ENCODE measurements at regions not wholly inside any gene's neighbourhood (a gene's known extent, or its start where the extent isn't known, plus 50 kb on each side); places are given as distances from the start of the nearest gene placed in this dataset.

DNA sequence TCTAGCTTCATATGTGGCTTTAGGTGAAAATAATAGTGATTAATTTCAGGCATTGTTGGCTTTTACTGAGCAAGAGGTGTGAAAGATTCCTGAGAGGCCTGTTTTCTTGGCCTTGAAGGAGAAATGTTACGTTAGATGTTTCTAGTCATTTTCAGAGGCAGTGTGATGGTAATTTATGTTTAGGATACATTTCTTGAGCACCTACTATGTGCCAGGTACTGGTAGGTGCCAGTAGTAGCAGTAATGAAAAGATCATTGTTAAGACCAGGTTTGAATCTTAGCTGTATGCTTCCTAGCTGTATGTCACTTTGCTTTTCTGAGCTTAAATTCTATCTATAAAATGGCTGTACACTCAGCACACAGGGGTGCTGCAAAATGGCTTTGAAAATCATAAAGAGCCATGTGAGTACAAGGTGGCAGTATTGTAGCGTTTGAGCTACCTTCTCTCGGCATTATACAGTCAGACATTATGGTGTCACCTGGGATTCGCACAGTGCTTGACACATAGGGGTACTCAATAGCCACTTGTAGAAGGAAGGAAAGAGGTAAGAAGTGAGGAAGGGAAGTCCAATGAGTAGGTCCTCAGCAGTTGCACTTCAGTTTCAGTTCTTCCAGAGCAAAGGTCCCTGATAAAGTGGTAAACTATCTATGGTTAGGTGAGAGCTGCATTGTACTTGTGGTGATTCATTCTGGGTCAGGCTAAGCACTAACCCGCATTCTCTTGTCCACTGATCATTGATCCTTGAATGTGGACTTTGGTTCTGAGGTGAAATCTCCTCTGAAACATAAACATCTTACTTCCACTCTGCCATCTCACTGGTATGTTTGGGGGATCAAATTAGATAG is 166.5 kb upstream of the NR3C1 start:
- TF ChIP-seq SPI1 (IDR thresholded peaks at IDR 0.05; ENCODE audit: borderline replicate concordance, low read depth) = no peak
- TF ChIP-seq, protein P1, sequence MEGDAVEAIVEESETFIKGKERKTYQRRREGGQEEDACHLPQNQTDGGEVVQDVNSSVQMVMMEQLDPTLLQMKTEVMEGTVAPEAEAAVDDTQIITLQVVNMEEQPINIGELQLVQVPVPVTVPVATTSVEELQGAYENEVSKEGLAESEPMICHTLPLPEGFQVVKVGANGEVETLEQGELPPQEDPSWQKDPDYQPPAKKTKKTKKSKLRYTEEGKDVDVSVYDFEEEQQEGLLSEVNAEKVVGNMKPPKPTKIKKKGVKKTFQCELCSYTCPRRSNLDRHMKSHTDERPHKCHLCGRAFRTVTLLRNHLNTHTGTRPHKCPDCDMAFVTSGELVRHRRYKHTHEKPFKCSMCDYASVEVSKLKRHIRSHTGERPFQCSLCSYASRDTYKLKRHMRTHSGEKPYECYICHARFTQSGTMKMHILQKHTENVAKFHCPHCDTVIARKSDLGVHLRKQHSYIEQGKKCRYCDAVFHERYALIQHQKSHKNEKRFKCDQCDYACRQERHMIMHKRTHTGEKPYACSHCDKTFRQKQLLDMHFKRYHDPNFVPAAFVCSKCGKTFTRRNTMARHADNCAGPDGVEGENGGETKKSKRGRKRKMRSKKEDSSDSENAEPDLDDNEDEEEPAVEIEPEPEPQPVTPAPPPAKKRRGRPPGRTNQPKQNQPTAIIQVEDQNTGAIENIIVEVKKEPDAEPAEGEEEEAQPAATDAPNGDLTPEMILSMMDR (IDR thresholded peaks at IDR 0.05; ENCODE audit: insufficient read depth, low read length) = no peak
- TF ChIP-seq GABPA (IDR thresholded peaks at IDR 0.05; ENCODE audit: low read depth) = no peak
- no peak for TF ChIP-seq POLR2AphosphoS5 (IDR thresholded peaks at IDR 0.05; ENCODE audit: low read depth)

All from HL-60 (cell line).